GDM1 (cell line): ENCODE measurements at regions not wholly inside any gene's neighbourhood (a gene's known extent, or its start where the extent isn't known, plus 50 kb on each side); places are given as distances from the start of the nearest gene placed in this dataset.
"Not testable (repeated sequence)": the region's sequence is repeated elsewhere in the genome, so short reads cannot be mapped to it uniquely, and the experiment has no call there.

Experiments
- DNase-seq: peaks from one replicate; lab custom pipeline; 2025; lab: John Stamatoyannopoulos, UW

- DNase-seq: not testable (repeated sequence)
Observed at GRCh38 chr6:71360556-71361335, 72.1 kb downstream of the OGFRL1 start.

DNA sequence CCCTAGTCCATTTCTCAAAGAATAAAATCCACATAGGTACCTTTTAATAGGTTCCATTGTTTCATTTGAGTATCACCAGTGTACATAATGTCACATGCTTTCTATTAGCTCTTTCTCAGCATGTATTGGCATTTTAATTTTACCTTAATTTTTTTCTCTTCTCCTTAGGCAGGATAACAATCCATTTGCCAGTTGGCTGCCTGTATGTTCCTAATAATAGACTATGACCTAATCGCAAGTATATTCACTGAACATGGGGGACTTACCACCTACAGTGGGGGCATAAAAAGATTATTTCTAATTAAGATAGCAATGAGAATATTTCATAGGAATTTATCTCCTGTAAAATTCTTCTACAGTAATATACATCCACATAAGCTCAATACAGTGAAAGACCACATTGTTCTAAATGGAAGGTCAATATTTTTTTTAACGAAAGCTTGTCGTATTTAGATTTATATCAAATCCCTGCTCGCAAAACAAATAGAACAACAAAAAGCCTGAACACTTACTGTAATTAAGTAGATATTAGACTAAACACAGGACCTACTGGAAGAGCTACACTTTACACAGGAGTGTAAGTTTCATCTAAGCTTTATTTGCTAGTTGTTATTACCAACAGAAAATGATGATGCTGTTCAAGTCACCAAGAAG lies 76.4 kb downstream of the OGFRL1 start:
- no peak for DNase-seq

DNA sequence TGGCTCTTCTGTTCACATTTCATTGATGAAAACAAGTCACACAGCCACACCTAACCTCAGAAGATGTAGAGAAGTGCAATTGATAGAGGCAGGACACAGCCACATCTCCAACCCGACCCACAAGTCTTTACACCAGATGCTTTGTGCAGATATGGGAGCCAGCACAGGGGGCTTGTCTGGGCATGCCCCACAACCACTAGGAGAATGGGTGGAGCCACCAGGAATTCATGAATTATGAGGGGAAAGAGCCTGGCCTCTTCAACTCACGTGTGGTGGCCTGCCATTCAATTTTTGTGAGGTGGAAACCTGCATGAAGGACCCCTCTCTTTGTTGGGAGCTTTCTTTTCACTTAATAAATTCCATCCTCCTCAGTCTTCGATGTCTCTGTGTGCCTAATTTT lies 79.1 kb downstream of the OGFRL1 start:
- peak; percentile 80 for DNase-seq

DNA sequence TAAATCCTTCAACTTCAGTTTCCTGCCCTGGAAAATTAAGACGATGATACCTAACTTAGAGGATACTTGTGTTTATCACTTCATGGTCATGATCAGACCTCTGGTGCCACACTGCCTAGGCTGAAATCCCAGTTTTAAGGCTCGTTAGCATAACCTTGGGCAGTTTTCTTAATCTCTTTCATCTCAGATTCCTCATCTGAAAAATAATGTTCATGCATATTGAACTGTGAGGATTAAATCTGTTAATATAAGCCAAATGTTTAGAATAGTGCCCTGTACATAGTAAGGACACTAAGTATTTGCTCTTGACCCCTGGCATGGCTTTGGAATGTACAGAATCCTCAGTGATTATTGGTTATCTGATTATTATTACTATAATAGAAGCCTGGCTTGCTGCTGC lies 79.7 kb downstream of the OGFRL1 start:
- DNase-seq: no peak

DNA sequence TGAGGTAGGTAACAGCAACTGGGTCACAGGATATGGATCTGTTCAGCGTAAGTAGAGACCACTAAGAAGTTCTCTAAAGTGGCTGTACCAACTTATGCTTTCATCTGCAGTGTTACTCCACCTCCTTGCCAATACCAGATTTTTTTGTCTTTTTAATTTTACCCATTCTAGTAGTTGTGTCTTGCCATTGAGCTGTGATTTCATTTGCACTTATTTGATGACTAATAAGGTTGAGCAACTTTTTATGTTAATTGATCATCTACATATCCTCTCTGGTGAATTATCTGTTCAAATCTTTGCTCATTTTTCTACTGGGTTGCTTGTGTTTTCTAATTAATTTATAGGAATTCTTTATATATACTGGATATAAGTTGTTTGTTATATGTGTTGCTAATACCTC lies 82.9 kb downstream of the OGFRL1 start:
- DNase-seq: no peak

GRCh38 chr6:71373943-71374342 lies 85.3 kb downstream of the OGFRL1 start:
- DNase-seq: no peak

DNA sequence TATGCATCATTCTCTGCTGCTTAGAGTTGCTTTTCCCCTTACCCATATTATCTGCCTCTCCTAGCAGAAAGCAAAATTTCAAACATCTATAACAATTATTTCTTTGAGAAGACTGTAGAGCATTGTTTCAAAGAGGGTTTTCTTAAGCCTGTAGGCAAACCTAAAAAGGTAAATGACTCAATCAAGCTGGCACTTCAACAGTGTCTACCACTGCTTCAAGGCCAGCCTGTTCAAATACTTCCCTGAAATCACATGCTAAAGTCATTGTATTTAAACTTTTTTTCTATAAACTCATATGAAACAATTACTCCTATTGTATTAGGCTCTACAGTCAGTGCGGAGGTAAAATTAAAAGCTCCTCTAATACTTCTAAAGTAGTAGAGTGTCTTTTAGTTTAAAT lies 87.1 kb downstream of the OGFRL1 start:
- no peak for DNase-seq

DNA sequence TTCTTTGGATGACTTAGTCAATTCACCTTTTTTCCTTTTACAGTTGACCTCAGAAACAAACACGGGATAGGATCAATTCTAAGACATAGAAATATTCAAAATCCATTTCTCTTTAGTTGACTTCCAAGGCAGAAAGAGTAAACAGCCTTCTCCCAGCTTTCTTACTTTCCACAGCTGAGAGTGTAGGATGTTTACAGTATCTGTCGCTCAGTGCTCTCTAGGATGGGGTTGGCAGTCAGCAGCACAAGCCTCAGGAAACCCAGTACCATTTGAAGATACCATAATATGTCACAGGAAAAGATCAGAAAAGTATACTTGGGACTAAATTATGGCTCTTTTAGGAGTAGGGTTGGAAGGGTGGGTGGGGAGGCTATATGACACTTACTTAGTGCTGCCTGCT lies 88.2 kb downstream of the OGFRL1 start:
- no peak for DNase-seq

- no peak for DNase-seq
Observed at GRCh38 chr6:71383476-71383875, 94.9 kb downstream of the OGFRL1 start.

DNA sequence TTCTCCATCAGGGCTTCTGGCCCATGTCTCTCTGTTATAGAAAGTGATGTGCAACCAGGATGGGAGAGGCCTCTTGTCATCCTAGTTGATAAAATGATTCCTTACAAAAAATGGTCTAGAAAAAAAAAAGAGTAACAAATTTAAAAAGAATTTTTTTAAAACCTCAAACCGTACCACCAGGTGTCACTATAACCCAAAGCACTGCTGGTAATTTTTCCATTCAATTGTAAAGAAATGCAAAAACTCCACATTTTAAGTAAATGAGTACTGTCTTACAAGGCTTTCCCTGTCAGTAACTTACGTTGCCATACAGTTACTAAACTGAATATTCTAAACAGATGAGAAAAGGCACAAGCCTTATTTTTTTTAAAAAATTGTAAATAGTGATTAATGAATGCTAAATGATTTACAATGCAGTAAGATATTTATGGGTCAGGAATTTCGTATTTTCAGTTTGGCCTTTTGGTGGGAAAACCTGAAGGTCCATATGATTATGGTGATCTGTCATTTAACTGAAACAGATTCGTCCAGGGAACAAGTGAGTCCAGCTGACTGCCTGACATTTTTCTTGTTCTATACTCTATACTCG lies 95.4 kb downstream of the OGFRL1 start:
- no peak for DNase-seq

DNA sequence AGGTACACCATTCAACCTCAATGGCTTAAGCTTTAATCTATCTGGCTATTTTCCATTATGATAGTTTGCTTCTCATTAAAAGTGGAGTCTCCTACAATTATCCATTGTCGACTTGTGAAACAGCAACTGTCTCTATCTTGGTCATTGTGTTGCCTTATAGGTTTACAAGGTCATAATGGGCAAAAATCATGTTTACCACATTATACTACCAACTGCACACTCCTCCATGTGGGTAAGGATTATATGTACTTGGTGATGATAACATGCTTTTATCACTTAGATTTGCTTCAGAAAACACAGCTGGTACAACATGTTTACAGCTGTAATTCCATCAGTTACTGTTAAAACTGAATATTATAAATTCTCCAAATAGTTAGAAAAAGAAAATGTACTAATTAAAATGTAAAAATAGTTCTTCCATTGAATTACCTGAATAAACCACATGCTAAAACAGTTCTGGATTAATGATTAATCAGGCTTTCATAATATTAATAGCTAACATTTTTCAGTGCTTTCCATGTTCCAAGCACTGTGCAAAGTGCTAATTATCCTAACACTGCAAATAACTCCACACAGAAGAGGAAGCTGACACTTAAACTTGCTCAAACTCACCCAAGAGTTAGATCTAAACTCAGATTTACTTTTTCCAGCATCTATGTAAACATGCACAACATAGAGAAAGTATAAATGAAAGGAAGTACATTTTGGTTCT lies 96.7 kb downstream of the OGFRL1 start:
- no peak for DNase-seq

- DNase-seq: no peak
Observed at GRCh38 chr6:71386215-71386614, 97.6 kb downstream of the OGFRL1 start.

- no peak for DNase-seq
Observed at GRCh38 chr6:71387179-71387578, 98.6 kb downstream of the OGFRL1 start.

GRCh38 chr6:71388068-71388744 lies 99.6 kb downstream of the OGFRL1 start:
- no peak for DNase-seq

DNA sequence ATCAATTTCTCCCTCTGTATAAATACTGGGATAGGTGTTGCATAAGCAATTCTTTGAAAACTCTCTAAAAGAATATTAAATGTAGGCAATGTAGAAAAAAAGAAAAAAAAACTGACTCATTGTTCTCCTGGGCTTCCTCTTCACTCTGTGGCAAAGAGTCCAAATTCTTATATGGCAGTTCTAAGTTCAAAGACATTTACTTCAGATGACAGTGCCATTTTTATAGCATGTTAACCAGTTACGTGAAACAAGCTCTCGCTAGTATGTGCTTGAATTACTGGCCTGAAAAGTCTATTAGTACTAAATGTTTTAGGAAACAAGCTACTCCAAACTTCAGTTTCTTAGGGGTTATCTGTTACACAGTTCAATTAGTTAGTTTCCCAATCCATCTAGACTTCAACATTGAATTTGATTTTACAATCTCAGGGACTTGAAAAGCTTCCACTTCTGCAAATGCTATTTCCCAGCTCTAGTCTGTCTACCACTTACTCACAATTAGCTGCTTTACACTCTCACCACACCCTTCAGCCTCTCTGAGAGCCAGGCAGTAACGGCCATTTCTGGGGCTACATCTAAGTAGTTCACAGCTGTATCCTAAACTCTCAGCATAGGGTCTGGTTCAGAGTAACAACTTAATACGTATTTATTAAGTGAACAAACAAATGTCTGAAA lies 100.4 kb downstream of the OGFRL1 start:
- no peak for DNase-seq

GRCh38 chr6:71391126-71391525 lies 102.5 kb downstream of the OGFRL1 start:
- no peak for DNase-seq

- DNase-seq: no peak
Observed at GRCh38 chr6:71392276-71392675, 103.7 kb downstream of the OGFRL1 start.

DNA sequence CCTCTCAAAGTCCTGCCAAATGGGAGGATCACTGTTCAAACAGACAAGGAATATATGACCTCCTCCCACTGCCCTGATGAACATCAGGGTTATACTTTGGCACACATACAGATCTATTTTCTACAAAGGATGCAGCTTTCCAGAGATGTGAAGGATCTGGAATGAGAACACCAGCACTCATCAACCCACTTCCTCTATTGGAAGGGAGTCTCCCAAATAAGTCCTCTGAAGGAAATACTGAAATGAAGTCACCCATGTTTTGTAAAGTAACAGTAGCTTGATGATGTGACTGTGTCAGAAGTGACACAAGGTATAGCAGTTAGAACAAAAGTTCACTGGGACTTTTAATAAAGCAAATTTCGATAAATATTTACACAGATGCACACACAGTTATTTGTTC lies 104.9 kb downstream of the OGFRL1 start:
- no peak for DNase-seq

GRCh38 chr6:71393981-71394432 lies 105.4 kb downstream of the OGFRL1 start:
- no peak for DNase-seq

DNA sequence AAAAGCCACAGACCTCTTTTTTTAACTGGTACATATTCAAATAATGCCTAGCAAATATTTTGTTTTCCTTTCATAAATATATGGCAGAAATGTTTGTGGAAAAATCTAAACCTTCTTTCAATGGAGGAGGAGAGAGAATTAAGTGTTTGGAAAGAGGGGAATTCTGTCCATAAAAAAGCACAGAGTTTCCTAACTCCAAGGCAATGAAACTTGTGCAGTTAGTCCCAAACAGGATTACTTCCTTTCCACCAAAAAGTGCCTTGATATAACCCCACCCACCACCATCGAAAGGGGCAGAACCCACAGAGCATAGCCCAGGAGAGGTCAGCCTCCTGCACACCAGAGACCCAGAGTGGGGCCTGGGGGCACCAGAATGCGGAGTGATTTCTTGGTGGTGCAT lies 106.3 kb downstream of the OGFRL1 start:
- DNase-seq: no peak

- no peak for DNase-seq
Observed at GRCh38 chr6:71395731-71396409, 107.3 kb downstream of the OGFRL1 start.
